HepG2 (cell line): ENCODE measurements at regions not wholly inside any gene's neighbourhood (a gene's known extent, or its start where the extent isn't known, plus 50 kb on each side); places are given as distances from the start of the nearest gene placed in this dataset.

Experiments used
- HCFC1 ChIP-seq: fragments of 150-350 bp; IDR thresholded peaks from 2 replicates; pipeline ENCODE4 v1.6.1; 2014; ENCODE audit warnings: low read depth, low read length
- HDAC2 ChIP-seq: sonication (generic); formaldehyde crosslinking; IDR thresholded peaks from 2 replicates; pipeline ENCODE4 v1.4.0; 2020; ENCODE audit warnings: missing genetic modification reagents
- JUND ChIP-seq: sonication (generic); formaldehyde crosslinking; IDR thresholded peaks from 2 replicates; pipeline ENCODE4 v1.8.0; 2022; ENCODE audit warnings: mild to moderate bottlenecking, missing genetic modification reagents
- SP4 ChIP-seq: sonication (generic); formaldehyde crosslinking; IDR thresholded peaks from 2 replicates; pipeline ENCODE4 v1.8.1; 2023; ENCODE audit warnings: mild to moderate bottlenecking, missing genetic modification reagents
- ZNF10 ChIP-seq: sonication (generic); formaldehyde crosslinking; IDR thresholded peaks from 2 replicates; pipeline ENCODE4 v1.4.0; 2020; ENCODE audit warnings: mild to moderate bottlenecking, low read depth, missing genetic modification reagents, borderline replicate concordance
- ZNF232 ChIP-seq: sonication (generic); formaldehyde crosslinking; IDR thresholded peaks from 2 replicates; pipeline ENCODE4 v1.4.0; 2020; ENCODE audit warnings: missing genetic modification reagents, borderline replicate concordance
- TF ChIP-seq, protein P1 (sequence below): sonication (generic); formaldehyde crosslinking; IDR thresholded peaks from 2 replicates; pipeline ENCODE4 v1.4.0; 2020; ENCODE audit warnings: missing genetic modification reagents, mild to moderate bottlenecking, borderline replicate concordance

DNA sequence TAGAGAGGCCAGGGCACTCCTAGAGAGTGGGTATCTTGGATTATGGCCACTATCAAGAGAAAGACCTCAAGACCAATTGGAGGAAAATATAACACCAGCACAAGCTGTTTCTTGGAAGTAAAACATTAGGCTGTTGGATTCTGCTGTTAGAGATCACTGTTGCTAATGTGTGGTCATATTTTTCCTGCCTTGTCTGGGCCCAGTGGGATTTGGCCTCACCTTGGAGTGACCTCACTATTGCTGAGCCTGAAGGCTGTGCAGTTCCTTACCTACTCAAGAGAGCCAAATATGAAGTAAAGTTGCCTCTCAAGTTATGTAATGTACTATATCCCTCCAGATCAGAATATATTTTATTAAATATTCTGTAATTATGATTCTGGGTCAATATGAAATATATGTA is 355.4 kb upstream of the CTSO start:
- TF ChIP-seq ZNF232 (no peak), JUND (CRISPR knock-in tag) (no peak), SP4 (no peak), ZNF10 (CRISPR knock-in tag) (no peak), HCFC1 (no peak), HDAC2 (CRISPR knock-in tag) (no peak)
- TF ChIP-seq, protein P1, sequence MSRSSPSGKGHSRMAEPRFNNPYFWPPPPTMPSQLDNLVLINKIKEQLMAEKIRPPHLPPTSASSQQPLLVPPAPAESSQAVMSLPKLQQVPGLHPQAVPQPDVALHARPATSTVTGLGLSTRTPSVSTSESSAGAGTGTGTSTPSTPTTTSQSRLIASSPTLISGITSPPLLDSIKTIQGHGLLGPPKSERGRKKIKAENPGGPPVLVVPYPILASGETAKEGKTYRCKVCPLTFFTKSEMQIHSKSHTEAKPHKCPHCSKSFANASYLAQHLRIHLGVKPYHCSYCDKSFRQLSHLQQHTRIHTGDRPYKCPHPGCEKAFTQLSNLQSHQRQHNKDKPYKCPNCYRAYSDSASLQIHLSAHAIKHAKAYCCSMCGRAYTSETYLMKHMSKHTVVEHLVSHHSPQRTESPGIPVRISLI (CRISPR knock-in tag) = no peak
